ENCODE measurements at regions not wholly inside any gene's neighbourhood (a gene's known extent, or its start where the extent isn't known, plus 50 kb on each side); places are given as distances from the start of the nearest gene placed in this dataset.

- Histone ChIP-seq H3K9me3 (no peaks in the 10 kb centered on the region), H3K36me3 (ENCODE audit: low read depth) (no peaks in the 10 kb centered on the region), H3K4me3 (no peak overlapping the region), H3K4me1 (ENCODE audit: low read depth) (no peaks in the 10 kb centered on the region)
- intact Hi-C loops (cut with DNase I, micrococcal nuclease) = no loop called here
- DNase-seq (no peak), ATAC-seq (no peak)
- TF ChIP-seq, protein P1, sequence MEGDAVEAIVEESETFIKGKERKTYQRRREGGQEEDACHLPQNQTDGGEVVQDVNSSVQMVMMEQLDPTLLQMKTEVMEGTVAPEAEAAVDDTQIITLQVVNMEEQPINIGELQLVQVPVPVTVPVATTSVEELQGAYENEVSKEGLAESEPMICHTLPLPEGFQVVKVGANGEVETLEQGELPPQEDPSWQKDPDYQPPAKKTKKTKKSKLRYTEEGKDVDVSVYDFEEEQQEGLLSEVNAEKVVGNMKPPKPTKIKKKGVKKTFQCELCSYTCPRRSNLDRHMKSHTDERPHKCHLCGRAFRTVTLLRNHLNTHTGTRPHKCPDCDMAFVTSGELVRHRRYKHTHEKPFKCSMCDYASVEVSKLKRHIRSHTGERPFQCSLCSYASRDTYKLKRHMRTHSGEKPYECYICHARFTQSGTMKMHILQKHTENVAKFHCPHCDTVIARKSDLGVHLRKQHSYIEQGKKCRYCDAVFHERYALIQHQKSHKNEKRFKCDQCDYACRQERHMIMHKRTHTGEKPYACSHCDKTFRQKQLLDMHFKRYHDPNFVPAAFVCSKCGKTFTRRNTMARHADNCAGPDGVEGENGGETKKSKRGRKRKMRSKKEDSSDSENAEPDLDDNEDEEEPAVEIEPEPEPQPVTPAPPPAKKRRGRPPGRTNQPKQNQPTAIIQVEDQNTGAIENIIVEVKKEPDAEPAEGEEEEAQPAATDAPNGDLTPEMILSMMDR (IDR thresholded peaks at IDR 0.05) = no peak
Observed at GRCh38 chr15:87623832-87624231, 632.7 kb downstream of the NTRK3 start.

DNA sequence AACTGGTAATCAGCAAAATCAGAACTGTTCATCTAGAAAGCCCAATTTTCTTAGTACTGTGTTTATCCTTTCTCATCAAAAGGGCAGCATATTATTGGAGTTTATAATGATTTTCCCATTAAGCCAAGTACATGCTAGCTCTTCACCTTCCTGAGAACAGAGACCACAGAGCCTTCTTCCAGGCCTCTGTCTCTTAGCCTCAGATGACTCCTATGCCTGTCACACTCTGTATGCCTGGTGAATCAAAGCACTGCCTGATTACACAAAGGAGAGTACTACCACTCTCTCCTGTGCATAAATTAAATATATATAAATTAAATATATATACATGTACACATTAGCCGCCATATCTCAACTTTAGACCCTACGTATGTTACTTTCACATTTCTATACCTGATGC is 636.1 kb downstream of the NTRK3 start:
- intact Hi-C loops (cut with DNase I, micrococcal nuclease) = no loop called here
- ATAC-seq = no peak

DNA sequence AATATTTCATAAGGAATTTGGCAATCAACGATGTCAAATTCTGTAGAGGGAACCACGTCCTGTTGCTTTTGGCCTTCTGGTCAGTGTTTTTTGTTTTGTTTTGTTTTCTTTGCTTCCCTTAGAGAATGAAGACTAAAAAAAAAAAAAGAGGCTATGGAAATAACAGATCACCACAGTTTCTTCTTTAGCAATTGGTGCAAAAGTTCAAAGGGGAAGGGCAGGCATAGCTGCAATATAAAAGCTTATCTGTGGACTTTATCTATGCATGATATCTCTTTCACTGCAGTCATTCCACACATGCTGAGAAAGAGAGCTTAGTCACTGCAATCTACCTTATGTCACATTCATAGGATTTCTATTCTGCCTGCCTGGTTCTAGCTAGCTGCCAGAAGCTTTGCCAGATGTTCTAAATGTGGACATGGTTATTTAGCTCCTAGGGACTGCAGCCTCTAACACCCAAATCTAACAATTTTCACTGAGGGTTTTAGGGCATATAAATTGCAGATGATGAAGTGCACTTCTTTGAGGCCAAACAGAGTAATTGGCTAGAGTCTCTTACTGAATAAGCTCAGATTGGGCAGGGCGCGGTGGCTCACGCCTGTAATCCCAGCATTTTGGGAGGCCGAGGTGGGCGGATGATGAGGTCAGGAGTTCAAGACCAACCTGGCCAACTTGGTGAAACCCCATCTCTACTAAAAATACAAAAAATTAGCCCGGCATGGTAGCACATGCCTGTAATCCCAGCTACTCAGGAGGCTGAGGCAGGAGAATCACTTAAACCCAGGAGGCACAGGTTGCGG is 637.2 kb downstream of the NTRK3 start:
- Histone ChIP-seq H3K36me3 (ENCODE audit: low read depth) (no peaks in the 10 kb centered on the region), H3K4me3 (no peak overlapping the region), H3K4me1 (ENCODE audit: low read depth) (no peaks in the 10 kb centered on the region), H3K9me3 (no peaks in the 10 kb centered on the region)
- intact Hi-C loops (cut with DNase I, micrococcal nuclease) = no loop called here
- TF ChIP-seq, protein P1 (IDR thresholded peaks at IDR 0.05) = no peak
- ATAC-seq (no peak), DNase-seq (no peak)

More for the DNA sequence above, 636.1 kb downstream of the NTRK3 start:
- Histone ChIP-seq H3K9me3 (no peaks in the 10 kb centered on the region), H3K4me3 (no peak overlapping the region), H3K36me3 (ENCODE audit: low read depth) (no peaks in the 10 kb centered on the region), H3K4me1 (ENCODE audit: low read depth) (no peaks in the 10 kb centered on the region)
- TF ChIP-seq, protein P1 (IDR thresholded peaks at IDR 0.05) = no peak
- DNase-seq = no peak

DNA sequence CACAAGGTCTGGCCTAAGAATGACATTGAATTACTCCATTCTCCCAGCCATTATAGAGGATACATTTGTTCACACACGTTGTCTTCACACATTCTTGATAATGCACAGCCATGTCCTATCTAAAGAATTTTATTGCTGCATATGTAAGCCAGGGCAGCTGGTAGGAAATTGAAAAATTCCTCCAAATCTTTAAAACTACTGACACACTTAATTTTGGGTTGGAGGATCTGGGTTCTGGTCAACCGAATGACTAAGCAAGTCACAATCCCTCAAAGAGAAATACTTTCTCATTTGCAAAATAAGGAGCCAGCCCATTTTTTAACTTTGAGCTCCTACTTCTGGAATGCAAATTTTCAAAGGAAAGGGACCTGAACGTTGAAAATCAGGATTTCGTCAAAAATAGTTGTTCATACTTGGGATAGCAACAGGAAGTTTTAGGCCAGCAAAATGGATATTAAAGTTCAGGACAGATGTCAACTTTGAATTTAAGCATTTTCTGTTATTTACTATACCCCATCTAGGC is 638.3 kb downstream of the NTRK3 start:
- DNase-seq = no peak
- intact Hi-C loops (cut with DNase I, micrococcal nuclease) = no loop called here
- Histone ChIP-seq H3K4me1 (ENCODE audit: low read depth) (no peaks in the 10 kb centered on the region), H3K9me3 (no peaks in the 10 kb centered on the region), H3K4me3 (no peak overlapping the region), H3K36me3 (ENCODE audit: low read depth) (no peaks in the 10 kb centered on the region)
- TF ChIP-seq, protein P1 (IDR thresholded peaks at IDR 0.05) = no peak
- ATAC-seq = no peak

DNA sequence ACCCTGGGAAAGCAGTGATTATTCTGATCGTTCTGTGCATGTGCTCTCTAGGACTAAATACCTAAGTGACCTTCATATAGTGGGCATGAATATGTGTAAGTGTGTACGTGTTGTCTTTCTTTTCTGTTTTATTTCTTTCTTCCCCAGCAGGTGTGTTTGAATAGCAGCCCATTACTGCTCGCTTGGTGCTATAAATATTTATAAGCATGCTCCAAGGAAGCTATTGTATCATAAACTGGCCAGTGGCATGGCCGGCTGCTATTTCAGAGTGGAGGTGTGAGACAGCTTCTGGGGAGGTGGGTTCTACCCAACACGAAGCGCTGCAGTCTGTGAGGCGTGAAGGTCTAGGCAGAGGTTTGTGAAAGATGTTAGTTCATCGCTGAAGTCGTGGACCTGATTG is 641.8 kb downstream of the NTRK3 start:
- intact Hi-C loops (cut with DNase I, micrococcal nuclease) = no loop called here

More for the DNA sequence above, 641.8 kb downstream of the NTRK3 start:
- ATAC-seq (no peak), DNase-seq (no peak)
- Histone ChIP-seq H3K4me1 (ENCODE audit: low read depth) (no peaks in the 10 kb centered on the region), H3K9me3 (no peaks in the 10 kb centered on the region), H3K36me3 (ENCODE audit: low read depth) (no peaks in the 10 kb centered on the region), H3K4me3 (no peak overlapping the region)
- TF ChIP-seq, protein P1 (IDR thresholded peaks at IDR 0.05) = no peak

Measured in mucosa of descending colon (tissue), 3 donors.